ENCODE measurements at regions not wholly inside any gene's neighbourhood (a gene's known extent, or its start where the extent isn't known, plus 50 kb on each side); places are given as distances from the start of the nearest gene placed in this dataset.

DNA sequence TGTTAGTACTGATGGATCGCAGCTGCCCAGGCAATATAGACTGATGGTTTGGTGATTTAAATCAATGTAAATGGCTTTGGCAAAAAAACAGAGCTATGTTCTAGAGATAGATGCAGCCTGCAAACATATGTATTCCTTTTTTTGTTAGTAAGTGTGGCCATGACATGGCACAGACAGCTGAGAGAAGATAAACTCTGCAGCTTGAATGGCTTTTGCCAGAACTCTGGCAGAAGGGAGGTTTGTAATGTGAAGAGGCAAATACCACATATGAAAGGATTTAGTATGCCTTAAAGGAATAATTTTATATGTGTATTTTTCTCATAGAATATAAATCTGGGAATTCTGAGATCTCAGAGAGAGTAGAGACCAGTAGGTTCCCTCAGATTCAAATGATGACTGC, 340.2 kb upstream of the DMAC1 start:
- Histone ChIP-seq H3K4me1 (ENCODE audit: control insufficient read depth in 4 of 4, insufficient read depth in 4 of 4, low read length in 3 of 4) (no peaks in the 10 kb centered on the region), H3K36me3 (ENCODE audit: control insufficient read depth in 4 of 4, insufficient read depth in 3 of 4, low read depth in 1 of 4, low read length in 3 of 4) (no peaks in the 10 kb centered on the region), H3K27me3 (ENCODE audit: control insufficient read depth in 4 of 4, insufficient read depth in 4 of 4, low read length in 3 of 4) (peaks cover 0 to 2% (median 0%) of the 10 kb centered on the region in 4 donors), H3K27ac (ENCODE audit: low read depth in 1 of 2, low read length in 2 of 2) (no peak overlapping the region), H3K9me3 (ENCODE audit: control insufficient read depth in 4 of 4, low read length in 3 of 4) (no peaks in the 10 kb centered on the region), H3K4me3 (ENCODE audit: low read depth in 1 of 3, low read length in 3 of 3) (no peak overlapping the region), H3K9ac (ENCODE audit: low read depth in 1 of 2, low read length in 2 of 2) (no peak overlapping the region)
- no peak for TF ChIP-seq HNF4A (conservative IDR thresholded peaks at IDR 0.05)
- TF ChIP-seq, protein P1, sequence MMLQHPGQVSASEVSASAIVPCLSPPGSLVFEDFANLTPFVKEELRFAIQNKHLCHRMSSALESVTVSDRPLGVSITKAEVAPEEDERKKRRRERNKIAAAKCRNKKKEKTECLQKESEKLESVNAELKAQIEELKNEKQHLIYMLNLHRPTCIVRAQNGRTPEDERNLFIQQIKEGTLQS (IDR thresholded peaks at IDR 0.05), result no peak
- TF ChIP-seq, protein P2, sequence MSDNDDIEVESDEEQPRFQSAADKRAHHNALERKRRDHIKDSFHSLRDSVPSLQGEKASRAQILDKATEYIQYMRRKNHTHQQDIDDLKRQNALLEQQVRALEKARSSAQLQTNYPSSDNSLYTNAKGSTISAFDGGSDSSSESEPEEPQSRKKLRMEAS (IDR thresholded peaks at IDR 0.05), result no peak
- TF ChIP-seq, protein P3, sequence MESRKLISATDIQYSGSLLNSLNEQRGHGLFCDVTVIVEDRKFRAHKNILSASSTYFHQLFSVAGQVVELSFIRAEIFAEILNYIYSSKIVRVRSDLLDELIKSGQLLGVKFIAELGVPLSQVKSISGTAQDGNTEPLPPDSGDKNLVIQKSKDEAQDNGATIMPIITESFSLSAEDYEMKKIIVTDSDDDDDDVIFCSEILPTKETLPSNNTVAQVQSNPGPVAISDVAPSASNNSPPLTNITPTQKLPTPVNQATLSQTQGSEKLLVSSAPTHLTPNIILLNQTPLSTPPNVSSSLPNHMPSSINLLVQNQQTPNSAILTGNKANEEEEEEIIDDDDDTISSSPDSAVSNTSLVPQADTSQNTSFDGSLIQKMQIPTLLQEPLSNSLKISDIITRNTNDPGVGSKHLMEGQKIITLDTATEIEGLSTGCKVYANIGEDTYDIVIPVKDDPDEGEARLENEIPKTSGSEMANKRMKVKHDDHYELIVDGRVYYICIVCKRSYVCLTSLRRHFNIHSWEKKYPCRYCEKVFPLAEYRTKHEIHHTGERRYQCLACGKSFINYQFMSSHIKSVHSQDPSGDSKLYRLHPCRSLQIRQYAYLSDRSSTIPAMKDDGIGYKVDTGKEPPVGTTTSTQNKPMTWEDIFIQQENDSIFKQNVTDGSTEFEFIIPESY (IDR thresholded peaks at IDR 0.05), result no peak
- TF ChIP-seq, protein P4, sequence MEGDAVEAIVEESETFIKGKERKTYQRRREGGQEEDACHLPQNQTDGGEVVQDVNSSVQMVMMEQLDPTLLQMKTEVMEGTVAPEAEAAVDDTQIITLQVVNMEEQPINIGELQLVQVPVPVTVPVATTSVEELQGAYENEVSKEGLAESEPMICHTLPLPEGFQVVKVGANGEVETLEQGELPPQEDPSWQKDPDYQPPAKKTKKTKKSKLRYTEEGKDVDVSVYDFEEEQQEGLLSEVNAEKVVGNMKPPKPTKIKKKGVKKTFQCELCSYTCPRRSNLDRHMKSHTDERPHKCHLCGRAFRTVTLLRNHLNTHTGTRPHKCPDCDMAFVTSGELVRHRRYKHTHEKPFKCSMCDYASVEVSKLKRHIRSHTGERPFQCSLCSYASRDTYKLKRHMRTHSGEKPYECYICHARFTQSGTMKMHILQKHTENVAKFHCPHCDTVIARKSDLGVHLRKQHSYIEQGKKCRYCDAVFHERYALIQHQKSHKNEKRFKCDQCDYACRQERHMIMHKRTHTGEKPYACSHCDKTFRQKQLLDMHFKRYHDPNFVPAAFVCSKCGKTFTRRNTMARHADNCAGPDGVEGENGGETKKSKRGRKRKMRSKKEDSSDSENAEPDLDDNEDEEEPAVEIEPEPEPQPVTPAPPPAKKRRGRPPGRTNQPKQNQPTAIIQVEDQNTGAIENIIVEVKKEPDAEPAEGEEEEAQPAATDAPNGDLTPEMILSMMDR (IDR thresholded peaks at IDR 0.05; ENCODE audit: low read depth, low read length, missing input control), result no peak
- TF ChIP-seq RAD21 (IDR thresholded peaks at IDR 0.05), result no peak
- no peak for TF ChIP-seq JUND (IDR thresholded peaks at IDR 0.05)
- TF ChIP-seq FOXA2 (IDR thresholded peaks at IDR 0.05), result no peak
- TF ChIP-seq SP1 (IDR thresholded peaks at IDR 0.05), result no peak
- no peak for TF ChIP-seq GABPA (IDR thresholded peaks at IDR 0.05 in 1 of 2, conservative IDR thresholded peaks at IDR 0.05 in 1 of 2)
- no peak for TF ChIP-seq EGR1 (IDR thresholded peaks at IDR 0.05; ENCODE audit: low read depth in 2 of 2)
- TF ChIP-seq, protein P5, sequence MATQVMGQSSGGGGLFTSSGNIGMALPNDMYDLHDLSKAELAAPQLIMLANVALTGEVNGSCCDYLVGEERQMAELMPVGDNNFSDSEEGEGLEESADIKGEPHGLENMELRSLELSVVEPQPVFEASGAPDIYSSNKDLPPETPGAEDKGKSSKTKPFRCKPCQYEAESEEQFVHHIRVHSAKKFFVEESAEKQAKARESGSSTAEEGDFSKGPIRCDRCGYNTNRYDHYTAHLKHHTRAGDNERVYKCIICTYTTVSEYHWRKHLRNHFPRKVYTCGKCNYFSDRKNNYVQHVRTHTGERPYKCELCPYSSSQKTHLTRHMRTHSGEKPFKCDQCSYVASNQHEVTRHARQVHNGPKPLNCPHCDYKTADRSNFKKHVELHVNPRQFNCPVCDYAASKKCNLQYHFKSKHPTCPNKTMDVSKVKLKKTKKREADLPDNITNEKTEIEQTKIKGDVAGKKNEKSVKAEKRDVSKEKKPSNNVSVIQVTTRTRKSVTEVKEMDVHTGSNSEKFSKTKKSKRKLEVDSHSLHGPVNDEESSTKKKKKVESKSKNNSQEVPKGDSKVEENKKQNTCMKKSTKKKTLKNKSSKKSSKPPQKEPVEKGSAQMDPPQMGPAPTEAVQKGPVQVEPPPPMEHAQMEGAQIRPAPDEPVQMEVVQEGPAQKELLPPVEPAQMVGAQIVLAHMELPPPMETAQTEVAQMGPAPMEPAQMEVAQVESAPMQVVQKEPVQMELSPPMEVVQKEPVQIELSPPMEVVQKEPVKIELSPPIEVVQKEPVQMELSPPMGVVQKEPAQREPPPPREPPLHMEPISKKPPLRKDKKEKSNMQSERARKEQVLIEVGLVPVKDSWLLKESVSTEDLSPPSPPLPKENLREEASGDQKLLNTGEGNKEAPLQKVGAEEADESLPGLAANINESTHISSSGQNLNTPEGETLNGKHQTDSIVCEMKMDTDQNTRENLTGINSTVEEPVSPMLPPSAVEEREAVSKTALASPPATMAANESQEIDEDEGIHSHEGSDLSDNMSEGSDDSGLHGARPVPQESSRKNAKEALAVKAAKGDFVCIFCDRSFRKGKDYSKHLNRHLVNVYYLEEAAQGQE (IDR thresholded peaks at IDR 0.05), result no peak
- TF ChIP-seq FOXA1 (IDR thresholded peaks at IDR 0.05), result no peak
- 93% methylated on average over 1 of the region's 1 CpG for WGBS
- no peak for DNase-seq (ENCODE audit: low spot score)

DNA sequence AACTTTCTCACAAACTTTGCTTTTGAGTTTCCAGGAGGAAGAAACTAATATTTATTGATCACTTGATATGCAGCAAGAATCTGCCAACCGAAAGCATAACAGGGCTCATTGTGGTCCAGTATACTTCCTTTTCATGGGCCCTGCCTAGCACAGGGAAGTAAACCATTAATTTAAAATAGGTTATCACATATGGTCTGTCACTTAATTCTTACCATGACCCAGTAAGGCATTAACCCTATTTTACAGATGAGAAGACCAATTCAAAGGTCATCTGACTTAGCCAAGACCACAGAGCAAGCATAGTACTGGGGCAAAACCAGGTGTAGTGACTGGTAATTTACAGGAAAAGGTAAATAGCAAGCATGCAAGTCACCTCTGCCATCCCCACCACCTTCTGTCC, 336.9 kb upstream of the DMAC1 start:
- no peak for TF ChIP-seq FOXA1 (IDR thresholded peaks at IDR 0.05)
- TF ChIP-seq HNF4A (conservative IDR thresholded peaks at IDR 0.05), result no peak
- no peak for TF ChIP-seq SP1 (IDR thresholded peaks at IDR 0.05)
- no peak for TF ChIP-seq FOXA2 (IDR thresholded peaks at IDR 0.05)
- TF ChIP-seq TAF1 (conservative IDR thresholded peaks at IDR 0.05), result no peak
- Histone ChIP-seq H3K9ac (ENCODE audit: low read depth in 1 of 2, low read length in 2 of 2) (no peak overlapping the region), H3K4me3 (ENCODE audit: low read depth in 1 of 3, low read length in 3 of 3) (no peak overlapping the region), H3K36me3 (ENCODE audit: control insufficient read depth in 4 of 4, insufficient read depth in 3 of 4, low read depth in 1 of 4, low read length in 3 of 4) (no peaks in the 10 kb centered on the region), H3K9me3 (ENCODE audit: control insufficient read depth in 4 of 4, low read length in 3 of 4) (no peaks in the 10 kb centered on the region), H3K27ac (ENCODE audit: low read depth in 1 of 2, low read length in 2 of 2) (no peak overlapping the region), H3K27me3 (ENCODE audit: control insufficient read depth in 4 of 4, insufficient read depth in 4 of 4, low read length in 3 of 4) (no peaks in the 10 kb centered on the region), H3K4me1 (ENCODE audit: control insufficient read depth in 4 of 4, insufficient read depth in 4 of 4, low read length in 3 of 4) (no peaks in the 10 kb centered on the region)
- DNase-seq (ENCODE audit: low spot score), result no peak
- 69% methylated on average over 1 of the region's 1 CpG for WGBS
